Smooth muscle cell (in vitro differentiated cells): ENCODE measurements at regions not wholly inside any gene's neighbourhood (a gene's known extent, or its start where the extent isn't known, plus 50 kb on each side); places are given as distances from the start of the nearest gene placed in this dataset.

Source experiments
- DNase-seq: peaks from one replicate; lab custom pipeline; 2025; ENCODE audit not compliant: unreplicated experiment; lab: John Stamatoyannopoulos, UW
- H2AFZ ChIP-seq: fragments of 200-600 bp; sonication (generic); 2 replicates; pipeline ENCODE4 v1.6.0; 2016; ENCODE audit warnings: antibody characterized with exemption, low read depth, mild to moderate bottlenecking
- H3F3A ChIP-seq: fragments of 200-600 bp; sonication (generic); 2 replicates; pipeline ENCODE4 v1.6.0; 2017; ENCODE audit warnings: antibody characterized with exemption, low read depth
- H3K27ac ChIP-seq: fragments of 200-600 bp; sonication (generic); 2 replicates; pipeline ENCODE4 v1.5.1; 2016; ENCODE audit warnings: low read depth, mild to moderate bottlenecking
- H3K27me3 ChIP-seq: fragments of 200-600 bp; sonication (generic); 2 replicates; pipeline ENCODE4 v1.6.1; 2016; ENCODE audit warnings: low read depth, mild to moderate bottlenecking
- H3K36me3 ChIP-seq: fragments of 200-600 bp; sonication (generic); 2 replicates; pipeline ENCODE4 v1.5.1; 2016; ENCODE audit warnings: low read depth
- H3K4me1 ChIP-seq: fragments of 200-600 bp; sonication (generic); 2 replicates; pipeline ENCODE4 v1.5.1; 2016; ENCODE audit warnings: low read depth
- H3K4me2 ChIP-seq: fragments of 200-600 bp; sonication (generic); 2 replicates; pipeline ENCODE4 v1.6.0; 2016; ENCODE audit warnings: mild to moderate bottlenecking
- H3K4me3 ChIP-seq: fragments of 200-600 bp; sonication (generic); 2 replicates; pipeline ENCODE4 v1.5.1; 2016; ENCODE audit warnings: mild to moderate bottlenecking
- H3K79me2 ChIP-seq: fragments of 200-600 bp; sonication (generic); 2 replicates; pipeline ENCODE4 v1.6.0; 2016; ENCODE audit warnings: low read depth, mild to moderate bottlenecking
- H3K9ac ChIP-seq: fragments of 200-600 bp; sonication (generic); 2 replicates; pipeline ENCODE4 v1.6.0; 2016; ENCODE audit warnings: low read depth
- H3K9me3 ChIP-seq: fragments of 200-600 bp; sonication (generic); replicated peaks from 2 replicates; pipeline ENCODE4 v1.5.1; 2016; ENCODE audit warnings: low read depth
- H4K20me1 ChIP-seq: fragments of 200-600 bp; sonication (generic); 2 replicates; pipeline ENCODE4 v1.6.0; 2016; ENCODE audit warnings: low read depth
- WGBS: methylation state at CpG from one replicate; pipeline ENCODE4 v1.1.7; 2016; ENCODE audit warnings: low lambda C conversion rate; 5-methylcytosine and 5-hydroxymethylcytosine counted together
- TF ChIP-seq, protein P1 (sequence below): fragments of 200-600 bp; sonication (generic); IDR thresholded peaks from 2 replicates; pipeline ENCODE4 v1.5.1; 2017; ENCODE audit warnings: borderline replicate concordance, mild to moderate bottlenecking, antibody characterized with exemption; ENCODE audit not compliant: insufficient read depth, poor library complexity, severe bottlenecking

DNA sequence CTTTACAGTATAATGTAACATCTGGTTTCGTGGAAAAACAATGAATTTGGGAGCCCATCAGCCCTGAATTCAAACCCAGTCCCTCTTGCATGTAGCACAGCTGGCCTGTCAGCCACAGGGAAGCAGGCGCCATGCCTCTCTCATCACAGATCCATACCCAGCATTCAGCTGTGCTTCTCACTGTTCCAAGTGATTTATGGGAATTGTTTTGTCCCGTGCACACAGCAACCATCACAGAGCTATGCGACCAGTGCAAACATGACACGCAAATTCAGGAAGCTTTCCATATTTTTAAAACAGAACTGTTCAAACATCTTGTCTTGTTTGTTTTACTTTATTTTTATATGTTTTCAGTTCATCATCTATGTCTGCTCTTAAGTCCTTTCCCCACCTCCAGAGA is 496.1 kb downstream of the EIPR1 start:
- Histone ChIP-seq H3K36me3 (no peaks in the 10 kb centered on the region), H3K9me3 (no peaks in the 10 kb centered on the region), H3K4me1 (no peaks in the 10 kb centered on the region), H3F3A (no peaks in the 10 kb centered on the region), H3K4me2 (no peak overlapping the region), H3K27me3 (no peaks in the 10 kb centered on the region), H4K20me1 (no peaks in the 10 kb centered on the region), H3K4me3 (no peak overlapping the region), H2AFZ (no peak overlapping the region), H3K27ac (no peak overlapping the region), H3K9ac (no peak overlapping the region), H3K79me2 (no peaks in the 10 kb centered on the region)
- TF ChIP-seq, protein P1, sequence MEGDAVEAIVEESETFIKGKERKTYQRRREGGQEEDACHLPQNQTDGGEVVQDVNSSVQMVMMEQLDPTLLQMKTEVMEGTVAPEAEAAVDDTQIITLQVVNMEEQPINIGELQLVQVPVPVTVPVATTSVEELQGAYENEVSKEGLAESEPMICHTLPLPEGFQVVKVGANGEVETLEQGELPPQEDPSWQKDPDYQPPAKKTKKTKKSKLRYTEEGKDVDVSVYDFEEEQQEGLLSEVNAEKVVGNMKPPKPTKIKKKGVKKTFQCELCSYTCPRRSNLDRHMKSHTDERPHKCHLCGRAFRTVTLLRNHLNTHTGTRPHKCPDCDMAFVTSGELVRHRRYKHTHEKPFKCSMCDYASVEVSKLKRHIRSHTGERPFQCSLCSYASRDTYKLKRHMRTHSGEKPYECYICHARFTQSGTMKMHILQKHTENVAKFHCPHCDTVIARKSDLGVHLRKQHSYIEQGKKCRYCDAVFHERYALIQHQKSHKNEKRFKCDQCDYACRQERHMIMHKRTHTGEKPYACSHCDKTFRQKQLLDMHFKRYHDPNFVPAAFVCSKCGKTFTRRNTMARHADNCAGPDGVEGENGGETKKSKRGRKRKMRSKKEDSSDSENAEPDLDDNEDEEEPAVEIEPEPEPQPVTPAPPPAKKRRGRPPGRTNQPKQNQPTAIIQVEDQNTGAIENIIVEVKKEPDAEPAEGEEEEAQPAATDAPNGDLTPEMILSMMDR = no peak
- no peak for DNase-seq
- whole genome bisulfite sequencing = 83% methylated on average over 5 of the region's 5 CpGs

DNA sequence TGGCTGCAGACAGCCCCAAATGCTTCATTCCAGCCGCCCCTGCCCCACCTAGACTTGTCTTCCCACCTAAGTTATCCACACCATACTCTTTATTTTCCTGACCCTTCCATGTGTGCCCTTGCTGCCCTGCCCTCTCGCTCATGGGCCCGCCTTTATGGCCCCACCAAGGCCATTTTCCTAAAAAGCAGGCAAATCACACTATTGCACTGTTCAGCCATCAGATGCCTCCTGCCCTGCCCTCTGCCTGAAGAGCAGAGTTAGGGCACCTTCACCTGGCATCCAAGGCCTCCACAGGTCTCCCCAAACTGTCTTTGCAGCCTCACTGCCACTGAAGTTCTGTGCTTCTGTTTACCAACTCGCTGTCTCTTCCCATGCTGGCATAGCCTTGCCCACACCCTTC is 496.7 kb downstream of the EIPR1 start:
- no peak overlapping the region for H3K4me2 ChIP-seq
- no peaks in the 10 kb centered on the region for H3K4me1 ChIP-seq
- no peak overlapping the region for H3K4me3 ChIP-seq
- H3K27ac ChIP-seq = no peak overlapping the region
- no peak overlapping the region for H3K9ac ChIP-seq
- no peaks in the 10 kb centered on the region for H4K20me1 ChIP-seq
- WGBS = 88% methylated on average over 4 of the region's 4 CpGs
- H2AFZ ChIP-seq = no peak overlapping the region
- no peaks in the 10 kb centered on the region for H3K27me3 ChIP-seq
- DNase-seq = no peak
- no peaks in the 10 kb centered on the region for H3F3A ChIP-seq
- H3K9me3 ChIP-seq = no peaks in the 10 kb centered on the region
- TF ChIP-seq, protein P1 = no peak
- H3K79me2 ChIP-seq = no peaks in the 10 kb centered on the region
- no peaks in the 10 kb centered on the region for H3K36me3 ChIP-seq

DNA sequence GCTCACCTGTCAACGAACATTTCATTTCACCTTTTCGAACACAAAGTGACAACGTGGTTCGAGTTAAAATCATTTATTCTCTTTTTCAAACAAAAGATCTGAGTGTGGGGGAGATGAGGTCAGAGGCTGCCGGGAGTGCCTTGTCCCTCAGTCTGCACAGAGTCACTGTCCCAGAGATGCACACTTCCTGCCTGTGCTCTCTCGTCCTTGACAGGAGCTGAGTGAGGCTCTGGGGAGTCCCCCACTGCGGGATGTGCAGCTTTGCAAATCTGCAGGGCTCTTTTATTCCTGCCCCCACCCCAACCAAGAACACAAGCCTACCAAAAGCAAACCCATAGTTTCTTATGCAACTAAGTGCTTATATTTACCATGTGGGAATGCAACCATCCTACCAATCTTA is 497.8 kb downstream of the EIPR1 start:
- no peaks in the 10 kb centered on the region for H3K9me3 ChIP-seq

DNA sequence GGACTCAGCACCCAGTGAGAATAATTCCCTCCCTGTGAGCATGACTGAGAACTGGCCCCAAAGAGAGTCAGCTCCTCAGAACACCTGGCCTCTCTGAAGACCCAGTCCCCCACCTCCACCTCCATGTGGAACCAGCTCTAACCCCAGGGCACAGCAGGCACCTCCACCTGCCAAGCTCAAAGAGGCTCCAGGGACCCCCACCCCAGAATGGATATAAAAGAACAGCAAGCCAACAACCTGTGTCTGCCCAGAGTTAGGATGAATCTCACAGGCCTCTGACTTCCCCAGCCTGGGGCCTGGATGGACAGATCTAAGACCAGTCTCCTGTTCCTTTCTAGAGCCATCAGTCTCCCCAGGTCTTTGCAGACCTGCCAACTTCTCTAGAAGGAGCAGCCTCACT is 498.5 kb downstream of the EIPR1 start:
- H3K27ac ChIP-seq = no peak overlapping the region

More for the DNA sequence above, 497.8 kb downstream of the EIPR1 start:
- Histone ChIP-seq H2AFZ (no peak overlapping the region), H3K36me3 (no peaks in the 10 kb centered on the region), H4K20me1 (no peaks in the 10 kb centered on the region), H3K79me2 (no peaks in the 10 kb centered on the region), H3K9ac (no peak overlapping the region), H3K4me2 (no peak overlapping the region), H3K4me3 (no peak overlapping the region), H3F3A (no peaks in the 10 kb centered on the region), H3K4me1 (no peaks in the 10 kb centered on the region), H3K27ac (no peak overlapping the region), H3K27me3 (no peaks in the 10 kb centered on the region)
- WGBS = 84% methylated on average over 7 of the region's 7 CpGs
- DNase-seq = no peak
- TF ChIP-seq, protein P1 = no peak

More for the DNA sequence above, 498.5 kb downstream of the EIPR1 start:
- H3K27me3 ChIP-seq = no peaks in the 10 kb centered on the region
- TF ChIP-seq, protein P1 = no peak
- H4K20me1 ChIP-seq = no peaks in the 10 kb centered on the region
- no peaks in the 10 kb centered on the region for H3K4me1 ChIP-seq
- H3F3A ChIP-seq = no peaks in the 10 kb centered on the region
- H3K36me3 ChIP-seq = no peaks in the 10 kb centered on the region
- no peaks in the 10 kb centered on the region for H3K79me2 ChIP-seq
- H3K4me3 ChIP-seq = no peak overlapping the region
- no peaks in the 10 kb centered on the region for H3K9me3 ChIP-seq
- H3K9ac ChIP-seq = no peak overlapping the region
- no peak for DNase-seq
- H2AFZ ChIP-seq = no peak overlapping the region
- H3K4me2 ChIP-seq = no peak overlapping the region
